Astrocyte (in vitro differentiated cells and primary cell): ENCODE measurements at regions not wholly inside any gene's neighbourhood (a gene's known extent, or its start where the extent isn't known, plus 50 kb on each side); places are given as distances from the start of the nearest gene placed in this dataset.

Source experiments
- DNase-seq: peaks from one replicate; pipeline ENCODE4 v3.0.0-alpha.2; 2010; ENCODE audit warnings: low read depth
- FAIRE-seq: peaks from 2 replicates; lab custom pipeline; 2011; peaks lifted over from hg19 to GRCh38; lab: Jason Lieb, UNC
- H2AFZ ChIP-seq: 2 replicates; pipeline ENCODE4 v1.6.0; 2012; ENCODE audit warnings: low read depth, low read length, inconsistent platforms
- H3K27ac ChIP-seq: 2 replicates; pipeline ENCODE4 v1.5.1; 2011; ENCODE audit warnings: low read depth, low read length, inconsistent platforms
- H3K27me3 ChIP-seq: 2 replicates; pipeline ENCODE4 v1.6.0; 2011; ENCODE audit warnings: low read length, inconsistent platforms; ENCODE audit not compliant: insufficient read depth
- H3K36me3 ChIP-seq: 2 replicates; pipeline ENCODE4 v1.5.1; 2011; ENCODE audit warnings: low read length, inconsistent platforms; ENCODE audit not compliant: insufficient read depth
- H3K4me1 ChIP-seq: 2 replicates; pipeline ENCODE4 v1.5.1; 2011; ENCODE audit warnings: low read length, inconsistent platforms; ENCODE audit not compliant: insufficient read depth
- H3K4me2 ChIP-seq: 2 replicates; pipeline ENCODE4 v1.6.0; 2012; ENCODE audit warnings: low read length, inconsistent platforms
- H3K4me3 ChIP-seq: 2 replicates; pipeline ENCODE4 v1.5.1; 2011; ENCODE audit warnings: low read depth, mild to moderate bottlenecking, low read length, inconsistent platforms; ENCODE audit not compliant: insufficient read depth
- H3K79me2 ChIP-seq: 2 replicates; pipeline ENCODE4 v1.6.0; 2012; ENCODE audit warnings: mild to moderate bottlenecking, low read length, inconsistent platforms; ENCODE audit not compliant: insufficient read depth
- H3K9ac ChIP-seq: 2 replicates; pipeline ENCODE4 v1.6.0; 2012; ENCODE audit warnings: mild to moderate bottlenecking, low read length, inconsistent platforms
- H3K9me3 ChIP-seq: 2 replicates; pipeline ENCODE4 v1.5.1; 2012; ENCODE audit warnings: low read depth, mild to moderate bottlenecking, low read length, inconsistent platforms; ENCODE audit not compliant: insufficient read depth
- H4K20me1 ChIP-seq: 2 replicates; pipeline ENCODE4 v1.6.0; 2012; ENCODE audit warnings: low read length, inconsistent platforms; ENCODE audit not compliant: insufficient read depth
- H3K27ac Mint-ChIP-seq: one replicate; pipeline ENCODE4 v1.8.0; 2021; ENCODE audit warnings: mild to moderate bottlenecking, mixed read lengths; ENCODE audit not compliant: unreplicated experiment
- H3K27me3 Mint-ChIP-seq: one replicate; pipeline ENCODE4 v1.8.0; 2021; ENCODE audit warnings: low read depth, mixed read lengths; ENCODE audit not compliant: unreplicated experiment
- H3K36me3 Mint-ChIP-seq: one replicate; pipeline ENCODE4 v1.8.0; 2021; ENCODE audit warnings: low read depth, mixed read lengths; ENCODE audit not compliant: unreplicated experiment
- H3K4me1 Mint-ChIP-seq: one replicate; pipeline ENCODE4 v1.8.0; 2021; ENCODE audit warnings: low read depth, mixed read lengths; ENCODE audit not compliant: unreplicated experiment
- H3K4me3 Mint-ChIP-seq: one replicate; pipeline ENCODE4 v1.8.0; 2021; ENCODE audit warnings: mild to moderate bottlenecking, moderate library complexity, mixed read lengths; ENCODE audit not compliant: unreplicated experiment
- H3K9me3 Mint-ChIP-seq: one replicate; pipeline ENCODE4 v1.8.0; 2021; ENCODE audit warnings: mild to moderate bottlenecking, mixed read lengths; ENCODE audit not compliant: unreplicated experiment
- CTCF ChIP-seq: IDR thresholded peaks from 2 replicates; pipeline ENCODE4 v1.5.1; 2011; ENCODE audit warnings: low read depth, mild to moderate bottlenecking, inconsistent platforms, low read length, moderate library complexity; ENCODE audit not compliant: insufficient read depth
- EZH2 ChIP-seq: IDR thresholded peaks from 2 replicates; pipeline ENCODE4 v1.6.1; 2012; ENCODE audit warnings: mild to moderate bottlenecking, low read length, inconsistent platforms; ENCODE audit not compliant: insufficient read depth

DNA sequence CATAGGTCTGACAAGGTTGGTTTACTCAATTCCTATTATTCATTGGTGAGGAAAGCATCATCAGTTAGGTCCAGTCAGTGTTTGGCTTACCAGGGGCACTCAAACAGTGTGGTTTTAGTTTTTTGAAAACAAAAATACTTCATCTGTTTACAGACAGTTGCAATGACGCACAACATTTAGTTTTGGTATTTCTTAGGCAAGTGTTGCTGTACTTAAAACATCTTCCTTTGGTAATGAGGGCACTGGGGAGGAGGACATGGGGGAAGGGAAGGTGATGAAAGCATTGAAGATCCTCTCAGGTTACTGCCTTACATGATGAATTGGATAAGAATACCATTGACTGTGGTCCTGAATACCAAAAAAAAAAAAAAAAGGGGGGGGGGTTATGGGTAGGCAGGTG lies 93.7 kb upstream of the MAOA start:
- no peaks in the 10 kb centered on the region for H3K36me3 ChIP-seq
- H4K20me1 ChIP-seq, result no peaks in the 10 kb centered on the region
- no peaks in the 10 kb centered on the region for H3K79me2 ChIP-seq
- no peak overlapping the region for H3K27ac ChIP-seq
- no peaks in the 10 kb centered on the region for H3K27me3 ChIP-seq
- no peaks in the 10 kb centered on the region for H3K9me3 ChIP-seq
- Mint-ChIP-seq H3K4me1 (no peaks in the 10 kb centered on the region), H3K27ac (no peak overlapping the region), H3K27me3 (peaks cover 3% of the 10 kb centered on the region), H3K4me3 (no peak overlapping the region), H3K9me3 (no peaks in the 10 kb centered on the region), H3K36me3 (no peaks in the 10 kb centered on the region)
- FAIRE-seq (no peak), DNase-seq (no peak)
- TF ChIP-seq EZH2, result no peak
- TF ChIP-seq CTCF, result no peak
- no peaks in the 10 kb centered on the region for H3K4me1 ChIP-seq
- H3K9ac ChIP-seq, result no peak overlapping the region
- no peak overlapping the region for H3K4me3 ChIP-seq
- H2AFZ ChIP-seq, result no peak overlapping the region
- no peak overlapping the region for H3K4me2 ChIP-seq

DNA sequence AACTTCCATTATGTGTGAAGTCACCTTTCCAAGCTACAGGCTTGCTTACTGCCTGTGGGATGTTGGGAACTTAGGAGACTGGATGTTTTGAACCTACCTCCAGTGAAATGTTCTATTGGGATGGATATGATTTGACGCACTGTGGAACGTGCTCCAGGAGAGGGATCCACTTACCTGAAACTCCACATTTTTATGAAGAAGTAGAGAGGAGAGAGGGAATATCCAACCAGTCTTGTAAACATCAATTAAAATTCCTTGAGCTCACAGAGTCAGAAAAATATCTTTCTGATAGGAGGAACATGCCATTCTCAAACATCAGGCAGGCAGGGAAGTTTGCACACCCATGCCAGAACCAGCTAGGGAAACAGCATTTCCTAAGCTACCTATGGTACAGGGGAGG lies 91.1 kb upstream of the MAOA start:
- no peak overlapping the region for H3K9ac ChIP-seq
- FAIRE-seq, result peak; percentile 50

More for the DNA sequence above, 91.1 kb upstream of the MAOA start:
- Mint-ChIP-seq H3K4me3 (no peak overlapping the region), H3K27ac (no peak overlapping the region), H3K9me3 (no peaks in the 10 kb centered on the region), H3K27me3 (peaks cover 3% of the 10 kb centered on the region), H3K4me1 (no peaks in the 10 kb centered on the region), H3K36me3 (no peaks in the 10 kb centered on the region)
- Histone ChIP-seq H3K27ac (no peak overlapping the region), H3K27me3 (no peaks in the 10 kb centered on the region), H3K4me2 (no peak overlapping the region), H3K4me1 (no peaks in the 10 kb centered on the region), H3K79me2 (no peaks in the 10 kb centered on the region), H3K4me3 (no peak overlapping the region), H2AFZ (no peak overlapping the region), H4K20me1 (no peaks in the 10 kb centered on the region), H3K9me3 (no peaks in the 10 kb centered on the region), H3K36me3 (no peaks in the 10 kb centered on the region)
- DNase-seq, result no peak
- TF ChIP-seq CTCF (no peak), EZH2 (no peak)
